Neural progenitor cell (in vitro differentiated cells): ENCODE measurements at regions not wholly inside any gene's neighbourhood (a gene's known extent, or its start where the extent isn't known, plus 50 kb on each side); places are given as distances from the start of the nearest gene placed in this dataset. TPM values are rescaled to one million over a fixed set of nuclear protein-coding genes. Genes with fewer than 3 reads are reported as not detected.

Experiments used
- DNase-seq: peaks from one replicate; pipeline ENCODE4 v3.0.0-alpha.2; 2016; ENCODE audit warnings: low spot score
- H2AFZ ChIP-seq: fragments of 200-600 bp; sonication (generic); replicated peaks from 2 replicates; pipeline ENCODE4 v1.6.1; 2016; ENCODE audit warnings: antibody characterized with exemption
- H3F3A ChIP-seq: fragments of 200-600 bp; sonication (generic); 2 replicates; pipeline ENCODE4 v1.6.1; 2016; ENCODE audit warnings: antibody characterized with exemption, low read depth
- H3K27ac ChIP-seq: fragments of 200-600 bp; sonication (generic); 2 replicates; pipeline ENCODE4 v1.5.1; 2016; ENCODE audit warnings: mild to moderate bottlenecking
- H3K27me3 ChIP-seq: fragments of 200-600 bp; sonication (generic); 2 replicates; pipeline ENCODE4 v1.6.1; 2016; ENCODE audit warnings: mild to moderate bottlenecking, moderate library complexity
- H3K36me3 ChIP-seq: fragments of 200-600 bp; sonication (generic); 2 replicates; pipeline ENCODE4 v1.5.1; 2016
- H3K4me1 ChIP-seq: fragments of 200-600 bp; sonication (generic); 2 replicates; pipeline ENCODE4 v1.6.1; 2016; ENCODE audit warnings: mixed run types
- H3K4me2 ChIP-seq: fragments of 200-600 bp; sonication (generic); 2 replicates; pipeline ENCODE4 v1.6.1; 2016
- H3K4me3 ChIP-seq: fragments of 200-600 bp; sonication (generic); 2 replicates; pipeline ENCODE4 v1.5.1; 2016
- H3K79me2 ChIP-seq: fragments of 200-600 bp; sonication (generic); 2 replicates; pipeline ENCODE4 v1.6.1; 2016; ENCODE audit warnings: low read depth
- H3K9ac ChIP-seq: fragments of 200-600 bp; sonication (generic); 2 replicates; pipeline ENCODE4 v1.6.1; 2016
- H3K9me3 ChIP-seq: fragments of 200-600 bp; sonication (generic); 2 replicates; pipeline ENCODE4 v1.5.1; 2016; ENCODE audit warnings: low read depth
- H4K20me1 ChIP-seq: fragments of 200-600 bp; sonication (generic); 2 replicates; pipeline ENCODE4 v1.6.1; 2016; ENCODE audit warnings: low read depth
- H3K27ac Mint-ChIP-seq: 3 replicates; pipeline ENCODE4 v1.8.0; 2021; ENCODE audit warnings: mixed read lengths
- H3K27me3 Mint-ChIP-seq: 2 replicates; pipeline ENCODE4 v1.8.0; 2022; ENCODE audit warnings: low read depth, mild to moderate bottlenecking, inconsistent platforms, moderate library complexity, mixed read lengths; ENCODE audit not compliant: insufficient read depth
- H3K36me3 Mint-ChIP-seq: 3 replicates; pipeline ENCODE4 v1.8.0; 2021; ENCODE audit warnings: mixed read lengths
- H3K4me1 Mint-ChIP-seq: 3 replicates; pipeline ENCODE4 v1.8.0; 2021; ENCODE audit warnings: mixed read lengths
- H3K4me3 Mint-ChIP-seq: 3 replicates; pipeline ENCODE4 v1.8.0; 2021; ENCODE audit warnings: mild to moderate bottlenecking, moderate library complexity, mixed read lengths
- H3K9me3 Mint-ChIP-seq: 3 replicates; pipeline ENCODE4 v1.8.0; 2020; ENCODE audit warnings: mixed read lengths
- CTCF ChIP-seq: fragments of 200-600 bp; sonication (generic); IDR thresholded peaks from 2 replicates; pipeline ENCODE4 v1.5.1; 2017; ENCODE audit warnings: antibody characterized with exemption, mild to moderate bottlenecking
- EZH2 ChIP-seq: fragments of 200-600 bp; sonication (generic); IDR thresholded peaks from 2 replicates; pipeline ENCODE4 v1.6.1; 2017; ENCODE audit warnings: antibody characterized with exemption, mild to moderate bottlenecking, moderate library complexity
- EZH2phosphoT487 ChIP-seq: fragments of 200-600 bp; sonication (generic); IDR thresholded peaks from 2 replicates; pipeline ENCODE4 v1.6.1; 2017; ENCODE audit warnings: antibody characterized with exemption
- microRNA counts: library from miRNA; unstranded; fragments of <30 nt; microRNA quantifications from one replicate; lab custom pipeline; 2016
- microRNA-seq: library from miRNA; unstranded; fragments of <30 nt; microRNA quantifications from one replicate; pipeline ENCODE4, GENCODE V29; 2016
- small RNA-seq: library from RNA; depleted of rRNA; stranded (forward); fragments of <200 nt; gene quantifications from one replicate; pipeline ENCODE3, GENCODE V24; 2015

- no peak overlapping the region for H3K4me3 ChIP-seq
- peaks cover 10% of the 10 kb centered on the region for H3K9me3 Mint-ChIP-seq
Observed at GRCh38 chr4:147428583-147428982, 52.3 kb upstream of the EDNRA start.

DNA sequence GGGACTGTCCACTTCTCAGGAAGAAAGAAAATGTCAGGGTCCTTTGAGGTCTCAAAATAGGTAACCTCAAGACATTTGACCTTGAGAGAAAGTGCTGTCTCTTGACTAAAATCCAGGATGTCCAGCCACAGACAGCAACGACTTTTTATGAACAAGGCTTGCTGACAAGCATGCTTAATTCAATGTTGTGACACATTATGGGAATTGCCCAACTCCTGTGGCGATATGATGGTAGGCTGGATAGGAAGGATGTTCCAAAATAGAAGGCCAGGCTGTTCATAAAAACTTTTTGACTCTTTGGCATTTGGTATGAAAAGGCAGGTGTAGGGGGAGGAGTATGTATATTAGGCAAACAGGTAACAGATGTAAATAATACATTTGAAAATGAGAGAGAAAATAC is 50.8 kb upstream of the EDNRA start:
- H3K27me3 Mint-ChIP-seq = peaks cover 2% of the 10 kb centered on the region
- TF ChIP-seq EZH2 = no peak
- H3K79me2 ChIP-seq = no peaks in the 10 kb centered on the region
- no peak overlapping the region for H3K27ac ChIP-seq
- no peaks in the 10 kb centered on the region for H3K9me3 ChIP-seq
- H3K4me1 Mint-ChIP-seq = no peaks in the 10 kb centered on the region
- no peak overlapping the region for H2AFZ ChIP-seq
- no peaks in the 10 kb centered on the region for H3K27me3 ChIP-seq
- H3K4me1 ChIP-seq = no peaks in the 10 kb centered on the region
- H3K9ac ChIP-seq = no peak overlapping the region
- no peak overlapping the region for H3K4me3 Mint-ChIP-seq
- H3F3A ChIP-seq = no peaks in the 10 kb centered on the region
- no peak overlapping the region for H3K4me2 ChIP-seq
- no peak overlapping the region for H3K27ac Mint-ChIP-seq
- no peak for DNase-seq
- peaks cover 14% of the 10 kb centered on the region for H3K9me3 Mint-ChIP-seq
- no peaks in the 10 kb centered on the region for H4K20me1 ChIP-seq
- no peaks in the 10 kb centered on the region for H3K36me3 ChIP-seq
- H3K36me3 Mint-ChIP-seq = no peaks in the 10 kb centered on the region
- H3K4me3 ChIP-seq = no peak overlapping the region

More at GRCh38 chr4:147428583-147428982, 52.3 kb upstream of the EDNRA start:
- DNase-seq = no peak
- Histone ChIP-seq H3K9ac (no peak overlapping the region), H3K4me2 (no peak overlapping the region), H3K4me1 (no peaks in the 10 kb centered on the region), H2AFZ (no peak overlapping the region), H3K9me3 (no peaks in the 10 kb centered on the region), H3K79me2 (no peaks in the 10 kb centered on the region), H3K36me3 (no peaks in the 10 kb centered on the region), H3K27me3 (no peaks in the 10 kb centered on the region), H3F3A (no peaks in the 10 kb centered on the region), H4K20me1 (no peaks in the 10 kb centered on the region), H3K27ac (no peak overlapping the region)
- Mint-ChIP-seq H3K4me1 (no peaks in the 10 kb centered on the region), H3K27me3 (no peaks in the 10 kb centered on the region), H3K4me3 (no peak overlapping the region), H3K27ac (no peak overlapping the region), H3K36me3 (no peaks in the 10 kb centered on the region)
- no peak for TF ChIP-seq CTCF
- TF ChIP-seq EZH2 = no peak
- TF ChIP-seq EZH2phosphoT487 = no peak

MicroRNA genes in the stretch of these regions (microRNA counts, 767-probe panel; counts per million panel counts)
- 460 counts per million, percentile 90 among the panel's probes with 10 or more counts for microRNA hsa-miR-548g-3p (lab: Ali Mortazavi, UCI)

Small RNA genes lying in the stretch of these regions (microRNA-seq; reads per million reads assigned to microRNA genes)
- gene MIR548G = not detected

Small RNA genes lying in the stretch of these regions (small RNA-seq; reads per million reads assigned to genes)
- not detected for gene MIR548G
